Esophagus squamous epithelium (tissue), 5 donors: ENCODE measurements at regions not wholly inside any gene's neighbourhood (a gene's known extent, or its start where the extent isn't known, plus 50 kb on each side); places are given as distances from the start of the nearest gene placed in this dataset.

Source experiments
- DNase-seq: peaks from one replicate; lab custom pipeline; 2025; lab: John Stamatoyannopoulos, UW
- H3K27ac ChIP-seq, 4 donors: fragments of 200-600 bp; sonication (generic); one replicate each; pipeline ENCODE4 v1.5.1; 2016 to 2019; ENCODE audit warnings: mild to moderate bottlenecking in 1 of 4
- H3K27me3 ChIP-seq, 4 donors: fragments of 200-600 bp; sonication (generic); 1 replicate in 3 of 4; 2 replicates in 1 of 4; pipeline versions ENCODE4 v1.5.1 to v1.6.0; 2017 to 2021; ENCODE audit warnings: antibody characterized with exemption in 1 of 4
- H3K36me3 ChIP-seq, 3 donors: fragments of 200-600 bp; sonication (generic); one replicate each; pipeline ENCODE4 v1.5.1; 2016 to 2019
- H3K4me1 ChIP-seq, 3 donors: fragments of 200-600 bp; sonication (generic); one replicate each; pipeline ENCODE4 v1.5.1; 2017 to 2019
- H3K4me3 ChIP-seq, 4 donors: fragments of 200-600 bp; sonication (generic); 1 replicate in 3 of 4; 2 replicates in 1 of 4; pipeline ENCODE4 v1.5.1; 2016 to 2019; ENCODE audit warnings: mild to moderate bottlenecking in 2 of 4, moderate library complexity in 1 of 4
- H3K9me3 ChIP-seq, 3 donors: fragments of 200-600 bp; sonication (generic); one replicate each; pipeline ENCODE4 v1.5.1; 2016 to 2019
- POLR2A ChIP-seq, 4 donors: fragments of 450-650 bp; IDR thresholded peaks; one replicate each; pipeline ENCODE4 v1.6.1; 2017; ENCODE audit warnings: antibody characterized with exemption in 4 of 4, mild to moderate bottlenecking in 4 of 4, moderate library complexity in 3 of 4
- WGBS, 2 donors: methylation state at CpG; one replicate each; pipeline ENCODE4 v1.1.5; 2018; 5-methylcytosine and 5-hydroxymethylcytosine counted together
- intact Hi-C: fragments of 100-400 bp; cut with DNase I; formaldehyde crosslinking; loops from one replicate; pipeline ENCODE4 v1.15.0; 2022
- TF ChIP-seq, protein P1 (sequence below), 6 experiments: fragments of 450-650 bp in 4 of 6; fragments of 200-600 bp in 2 of 6; sonication (generic) in 2 of 6; IDR thresholded peaks; one replicate each; pipeline ENCODE4 v1.5.1; 2016 to 2019; ENCODE audit warnings: antibody characterized with exemption in 6 of 6, mild to moderate bottlenecking in 4 of 6, moderate library complexity in 4 of 6
- donor health status: DM: yes; HTN: yes; CAD: no.

DNA sequence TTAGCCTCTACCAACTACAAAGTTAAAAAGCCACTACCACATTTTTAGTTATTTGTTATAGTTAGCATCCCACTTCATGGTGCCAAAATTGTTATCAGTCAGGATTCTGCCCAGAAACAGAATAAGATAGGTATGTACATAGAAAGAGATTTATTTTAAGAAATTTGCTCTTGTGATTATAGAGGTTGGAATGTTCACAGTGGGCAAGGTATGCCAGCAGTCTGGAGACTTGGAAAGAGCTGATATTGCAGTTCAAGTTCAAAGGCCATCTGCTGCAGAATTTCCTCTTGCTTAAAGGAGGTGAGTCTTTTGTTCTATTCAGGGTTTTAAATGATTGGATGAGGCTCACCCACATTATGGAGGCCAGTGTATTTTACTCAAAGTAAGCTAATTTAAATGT lies 143.8 kb upstream of the POU1F1 start:
- Histone ChIP-seq H3K36me3 (no peaks in the 10 kb centered on the region), H3K4me3 (no peak overlapping the region), H3K27ac (no peak overlapping the region), H3K9me3 (no peaks in the 10 kb centered on the region), H3K4me1 (no peaks in the 10 kb centered on the region), H3K27me3 (no peaks in the 10 kb centered on the region)
- TF ChIP-seq, protein P1, sequence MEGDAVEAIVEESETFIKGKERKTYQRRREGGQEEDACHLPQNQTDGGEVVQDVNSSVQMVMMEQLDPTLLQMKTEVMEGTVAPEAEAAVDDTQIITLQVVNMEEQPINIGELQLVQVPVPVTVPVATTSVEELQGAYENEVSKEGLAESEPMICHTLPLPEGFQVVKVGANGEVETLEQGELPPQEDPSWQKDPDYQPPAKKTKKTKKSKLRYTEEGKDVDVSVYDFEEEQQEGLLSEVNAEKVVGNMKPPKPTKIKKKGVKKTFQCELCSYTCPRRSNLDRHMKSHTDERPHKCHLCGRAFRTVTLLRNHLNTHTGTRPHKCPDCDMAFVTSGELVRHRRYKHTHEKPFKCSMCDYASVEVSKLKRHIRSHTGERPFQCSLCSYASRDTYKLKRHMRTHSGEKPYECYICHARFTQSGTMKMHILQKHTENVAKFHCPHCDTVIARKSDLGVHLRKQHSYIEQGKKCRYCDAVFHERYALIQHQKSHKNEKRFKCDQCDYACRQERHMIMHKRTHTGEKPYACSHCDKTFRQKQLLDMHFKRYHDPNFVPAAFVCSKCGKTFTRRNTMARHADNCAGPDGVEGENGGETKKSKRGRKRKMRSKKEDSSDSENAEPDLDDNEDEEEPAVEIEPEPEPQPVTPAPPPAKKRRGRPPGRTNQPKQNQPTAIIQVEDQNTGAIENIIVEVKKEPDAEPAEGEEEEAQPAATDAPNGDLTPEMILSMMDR (IDR thresholded peaks at IDR 0.05) = no peak
- TF ChIP-seq POLR2A (IDR thresholded peaks at IDR 0.05) = no peak
- intact Hi-C loops = no loop called here
- DNase-seq = no peak

- intact Hi-C loops = no loop called here
- Histone ChIP-seq H3K27me3 (no peaks in the 10 kb centered on the region), H3K4me3 (no peak overlapping the region), H3K9me3 (no peaks in the 10 kb centered on the region), H3K4me1 (no peaks in the 10 kb centered on the region), H3K36me3 (no peaks in the 10 kb centered on the region), H3K27ac (no peak overlapping the region)
- 23 to 24% methylated on average over 1 of the region's 1 CpG for WGBS, 2 donors
- no peak for DNase-seq
- TF ChIP-seq POLR2A (IDR thresholded peaks at IDR 0.05) = no peak
- TF ChIP-seq, protein P1 (IDR thresholded peaks at IDR 0.05) = no peak
Observed at GRCh38 chr3:87414271-87414670, 137.9 kb upstream of the POU1F1 start.

- Histone ChIP-seq H3K4me3 (no peak overlapping the region), H3K27ac (no peak overlapping the region), H3K27me3 (no peaks in the 10 kb centered on the region), H3K9me3 (no peaks in the 10 kb centered on the region), H3K4me1 (no peaks in the 10 kb centered on the region), H3K36me3 (no peaks in the 10 kb centered on the region)
- WGBS, 2 donors = 30 to 36% methylated on average over 3 of the region's 3 CpGs
- TF ChIP-seq, protein P1 (IDR thresholded peaks at IDR 0.05) = no peak
- no peak for TF ChIP-seq POLR2A (IDR thresholded peaks at IDR 0.05)
- intact Hi-C loops = no loop called here
- no peak for DNase-seq
Observed at GRCh38 chr3:87413814-87414213, 137.4 kb upstream of the POU1F1 start.

GRCh38 chr3:87410110-87410509 lies 133.7 kb upstream of the POU1F1 start:
- intact Hi-C loops = no loop called here
- Histone ChIP-seq H3K9me3 (no peaks in the 10 kb centered on the region), H3K36me3 (no peaks in the 10 kb centered on the region), H3K4me1 (no peaks in the 10 kb centered on the region), H3K27me3 (no peaks in the 10 kb centered on the region), H3K4me3 (no peak overlapping the region), H3K27ac (no peak overlapping the region)
- TF ChIP-seq POLR2A (IDR thresholded peaks at IDR 0.05) = no peak
- TF ChIP-seq, protein P1 (IDR thresholded peaks at IDR 0.05) = no peak
- no peak for DNase-seq

GRCh38 chr3:87398168-87398801 lies 121.9 kb upstream of the POU1F1 start:
- H3K27ac ChIP-seq = no peak overlapping the region
- 36 to 42% methylated on average over 4 of the region's 4 CpGs for WGBS, 2 donors
- H3K27me3 ChIP-seq = no peaks in the 10 kb centered on the region
- H3K36me3 ChIP-seq = no peaks in the 10 kb centered on the region
- H3K9me3 ChIP-seq = no peaks in the 10 kb centered on the region
- TF ChIP-seq, protein P1 (IDR thresholded peaks at IDR 0.05) = no peak
- TF ChIP-seq POLR2A (IDR thresholded peaks at IDR 0.05) = no peak
- no peak for DNase-seq
- no peaks in the 10 kb centered on the region for H3K4me1 ChIP-seq
- intact Hi-C loops = no loop called here
- no peak overlapping the region for H3K4me3 ChIP-seq
